GM18870 (cell line): ENCODE measurements at regions not wholly inside any gene's neighbourhood (a gene's known extent, or its start where the extent isn't known, plus 50 kb on each side); places are given as distances from the start of the nearest gene placed in this dataset.
"Not testable (repeated sequence)": the region's sequence is repeated elsewhere in the genome, so short reads cannot be mapped to it uniquely, and the experiment has no call there.

Experiments
- ATAC-seq: cut with Tn5 transposase; IDR thresholded peaks from one replicate; pipeline ENCODE4 v1.9.1; 2021; ENCODE audit warnings: moderate library complexity; ENCODE audit not compliant: unreplicated experiment

GRCh38 chr6:71810880-71811279 is 75.5 kb upstream of the RIMS1 start:
- no peak for ATAC-seq

GRCh38 chr6:71822625-71823024 is 63.7 kb upstream of the RIMS1 start:
- no peak for ATAC-seq

GRCh38 chr6:71832110-71832764 is 54.1 kb upstream of the RIMS1 start:
- not testable (repeated sequence) for ATAC-seq
